Neural progenitor cell (in vitro differentiated cells): ENCODE measurements at regions not wholly inside any gene's neighbourhood (a gene's known extent, or its start where the extent isn't known, plus 50 kb on each side); places are given as distances from the start of the nearest gene placed in this dataset.

Experiments used
- DNase-seq: peaks from one replicate; pipeline ENCODE4 v3.0.0-alpha.2; 2016; ENCODE audit warnings: low spot score
- H2AFZ ChIP-seq: fragments of 200-600 bp; sonication (generic); replicated peaks from 2 replicates; pipeline ENCODE4 v1.6.1; 2016; ENCODE audit warnings: antibody characterized with exemption
- H3F3A ChIP-seq: fragments of 200-600 bp; sonication (generic); 2 replicates; pipeline ENCODE4 v1.6.1; 2016; ENCODE audit warnings: antibody characterized with exemption, low read depth
- H3K27ac ChIP-seq: fragments of 200-600 bp; sonication (generic); 2 replicates; pipeline ENCODE4 v1.5.1; 2016; ENCODE audit warnings: mild to moderate bottlenecking
- H3K27me3 ChIP-seq: fragments of 200-600 bp; sonication (generic); 2 replicates; pipeline ENCODE4 v1.6.1; 2016; ENCODE audit warnings: mild to moderate bottlenecking, moderate library complexity
- H3K36me3 ChIP-seq: fragments of 200-600 bp; sonication (generic); 2 replicates; pipeline ENCODE4 v1.5.1; 2016
- H3K4me1 ChIP-seq: fragments of 200-600 bp; sonication (generic); 2 replicates; pipeline ENCODE4 v1.6.1; 2016; ENCODE audit warnings: mixed run types
- H3K4me2 ChIP-seq: fragments of 200-600 bp; sonication (generic); 2 replicates; pipeline ENCODE4 v1.6.1; 2016
- H3K4me3 ChIP-seq: fragments of 200-600 bp; sonication (generic); 2 replicates; pipeline ENCODE4 v1.5.1; 2016
- H3K79me2 ChIP-seq: fragments of 200-600 bp; sonication (generic); 2 replicates; pipeline ENCODE4 v1.6.1; 2016; ENCODE audit warnings: low read depth
- H3K9ac ChIP-seq: fragments of 200-600 bp; sonication (generic); 2 replicates; pipeline ENCODE4 v1.6.1; 2016
- H3K9me3 ChIP-seq: fragments of 200-600 bp; sonication (generic); 2 replicates; pipeline ENCODE4 v1.5.1; 2016; ENCODE audit warnings: low read depth
- H4K20me1 ChIP-seq: fragments of 200-600 bp; sonication (generic); 2 replicates; pipeline ENCODE4 v1.6.1; 2016; ENCODE audit warnings: low read depth
- H3K27ac Mint-ChIP-seq: 3 replicates; pipeline ENCODE4 v1.8.0; 2021; ENCODE audit warnings: mixed read lengths
- H3K27me3 Mint-ChIP-seq: 2 replicates; pipeline ENCODE4 v1.8.0; 2022; ENCODE audit warnings: low read depth, mild to moderate bottlenecking, inconsistent platforms, moderate library complexity, mixed read lengths; ENCODE audit not compliant: insufficient read depth
- H3K36me3 Mint-ChIP-seq: 3 replicates; pipeline ENCODE4 v1.8.0; 2021; ENCODE audit warnings: mixed read lengths
- H3K4me1 Mint-ChIP-seq: 3 replicates; pipeline ENCODE4 v1.8.0; 2021; ENCODE audit warnings: mixed read lengths
- H3K4me3 Mint-ChIP-seq: 3 replicates; pipeline ENCODE4 v1.8.0; 2021; ENCODE audit warnings: mild to moderate bottlenecking, moderate library complexity, mixed read lengths
- H3K9me3 Mint-ChIP-seq: 3 replicates; pipeline ENCODE4 v1.8.0; 2020; ENCODE audit warnings: mixed read lengths
- CTCF ChIP-seq: fragments of 200-600 bp; sonication (generic); IDR thresholded peaks from 2 replicates; pipeline ENCODE4 v1.5.1; 2017; ENCODE audit warnings: antibody characterized with exemption, mild to moderate bottlenecking
- EZH2 ChIP-seq: fragments of 200-600 bp; sonication (generic); IDR thresholded peaks from 2 replicates; pipeline ENCODE4 v1.6.1; 2017; ENCODE audit warnings: antibody characterized with exemption, mild to moderate bottlenecking, moderate library complexity
- EZH2phosphoT487 ChIP-seq: fragments of 200-600 bp; sonication (generic); IDR thresholded peaks from 2 replicates; pipeline ENCODE4 v1.6.1; 2017; ENCODE audit warnings: antibody characterized with exemption

GRCh38 chr14:46279327-46279726 is 372.3 kb downstream of the RPL10L start:
- Histone ChIP-seq H3F3A (no peaks in the 10 kb centered on the region), H3K9me3 (no peaks in the 10 kb centered on the region), H3K27me3 (no peaks in the 10 kb centered on the region), H3K4me2 (no peak overlapping the region), H3K79me2 (no peaks in the 10 kb centered on the region), H3K4me3 (no peak overlapping the region), H3K9ac (no peak overlapping the region), H4K20me1 (no peaks in the 10 kb centered on the region), H3K27ac (no peak overlapping the region), H2AFZ (no peak overlapping the region), H3K4me1 (no peaks in the 10 kb centered on the region), H3K36me3 (no peaks in the 10 kb centered on the region)
- DNase-seq = no peak
- H3K27me3 Mint-ChIP-seq = no peaks in the 10 kb centered on the region
- peaks cover 2% of the 10 kb centered on the region for H3K9me3 Mint-ChIP-seq
- no peaks in the 10 kb centered on the region for H3K4me1 Mint-ChIP-seq
- no peak for TF ChIP-seq CTCF
- TF ChIP-seq EZH2 = no peak
- TF ChIP-seq EZH2phosphoT487 = no peak
- H3K4me3 Mint-ChIP-seq = no peak overlapping the region
- no peaks in the 10 kb centered on the region for H3K36me3 Mint-ChIP-seq
- H3K27ac Mint-ChIP-seq = no peak overlapping the region

- no peaks in the 10 kb centered on the region for H3K36me3 Mint-ChIP-seq
- Histone ChIP-seq H3K79me2 (no peaks in the 10 kb centered on the region), H3K4me2 (no peak overlapping the region), H3K36me3 (no peaks in the 10 kb centered on the region), H3K9ac (no peak overlapping the region), H3K4me3 (no peak overlapping the region), H3K27ac (no peak overlapping the region), H3K9me3 (no peaks in the 10 kb centered on the region), H3K4me1 (no peaks in the 10 kb centered on the region), H3F3A (no peaks in the 10 kb centered on the region), H3K27me3 (no peaks in the 10 kb centered on the region), H2AFZ (no peak overlapping the region), H4K20me1 (no peaks in the 10 kb centered on the region)
- peaks cover 2% of the 10 kb centered on the region for H3K27me3 Mint-ChIP-seq
- peaks cover 7% of the 10 kb centered on the region for H3K4me1 Mint-ChIP-seq
- TF ChIP-seq EZH2phosphoT487 = no peak
- TF ChIP-seq CTCF = peak; percentile 30
- no peak for TF ChIP-seq EZH2
- no peak overlapping the region for H3K27ac Mint-ChIP-seq
- H3K4me3 Mint-ChIP-seq = no peak overlapping the region
- H3K9me3 Mint-ChIP-seq = peaks cover under 1% of the 10 kb centered on the region
- peak; percentile 39 for DNase-seq
These were observed 392.0 kb downstream of the RPL10L start for GRCh38 chr14:46259536-46259935.

- Histone ChIP-seq H2AFZ (no peak overlapping the region), H3F3A (no peaks in the 10 kb centered on the region), H3K4me2 (no peak overlapping the region), H3K79me2 (no peaks in the 10 kb centered on the region), H3K4me1 (no peaks in the 10 kb centered on the region), H3K27me3 (no peaks in the 10 kb centered on the region), H3K36me3 (no peaks in the 10 kb centered on the region), H3K27ac (no peak overlapping the region), H3K9ac (no peak overlapping the region), H3K4me3 (no peak overlapping the region), H4K20me1 (no peaks in the 10 kb centered on the region), H3K9me3 (no peaks in the 10 kb centered on the region)
- no peak for TF ChIP-seq CTCF
- TF ChIP-seq EZH2phosphoT487 = no peak
- no peak for TF ChIP-seq EZH2
- Mint-ChIP-seq H3K27ac (no peak overlapping the region), H3K4me1 (peaks cover 7% of the 10 kb centered on the region), H3K9me3 (peaks cover 3% of the 10 kb centered on the region), H3K27me3 (peaks cover 2% of the 10 kb centered on the region), H3K36me3 (no peaks in the 10 kb centered on the region), H3K4me3 (no peak overlapping the region)
- DNase-seq = no peak
These were observed 395.2 kb downstream of the RPL10L start for GRCh38 chr14:46256381-46256780.
